Kidney glomerular epithelial cell (primary cell): ENCODE measurements at regions not wholly inside any gene's neighbourhood (a gene's known extent, or its start where the extent isn't known, plus 50 kb on each side); places are given as distances from the start of the nearest gene placed in this dataset.

Source experiments
- DNase-seq: peaks from one replicate; lab custom pipeline; 2025; lab: John Stamatoyannopoulos, UW

DNA sequence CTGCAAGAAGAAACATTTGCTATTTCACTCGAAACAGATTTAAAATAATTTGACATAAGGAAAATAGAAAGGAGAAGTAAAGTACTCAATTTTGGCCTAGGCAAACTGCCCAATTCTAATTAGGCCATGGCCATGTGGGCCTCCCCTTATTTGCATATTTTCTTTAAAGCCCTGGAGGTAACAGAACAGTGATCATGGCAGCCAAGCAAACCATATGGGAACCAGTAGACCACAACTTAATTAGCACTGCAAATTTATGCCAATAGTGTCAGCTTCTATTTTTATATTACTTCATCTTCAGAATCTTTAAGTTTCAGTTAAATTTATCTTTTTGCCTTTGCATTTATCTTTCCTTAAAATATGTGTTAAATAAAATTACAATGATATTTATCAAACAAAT is 63.3 kb upstream of the THSD7A start:
- DNase-seq, result no peak

DNA sequence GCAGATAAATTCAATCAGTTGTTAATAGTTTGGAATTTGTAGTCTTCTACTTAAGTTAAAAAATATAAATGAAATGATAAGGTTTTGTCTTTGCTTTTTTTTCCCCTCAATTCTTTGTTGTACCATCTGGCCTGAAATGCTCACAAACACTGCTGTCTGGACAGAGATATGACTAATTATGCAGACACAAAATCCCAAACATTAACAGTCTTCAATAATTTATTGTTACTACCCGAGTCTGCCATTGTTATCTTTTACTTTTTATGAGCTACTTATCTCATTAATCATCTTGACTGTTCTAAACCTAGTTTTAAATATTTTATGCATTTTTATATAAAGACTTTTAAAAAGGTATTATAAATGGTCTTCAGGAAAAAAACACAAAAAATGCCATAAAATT is 64.7 kb upstream of the THSD7A start:
- DNase-seq, result peak; percentile 5

DNA sequence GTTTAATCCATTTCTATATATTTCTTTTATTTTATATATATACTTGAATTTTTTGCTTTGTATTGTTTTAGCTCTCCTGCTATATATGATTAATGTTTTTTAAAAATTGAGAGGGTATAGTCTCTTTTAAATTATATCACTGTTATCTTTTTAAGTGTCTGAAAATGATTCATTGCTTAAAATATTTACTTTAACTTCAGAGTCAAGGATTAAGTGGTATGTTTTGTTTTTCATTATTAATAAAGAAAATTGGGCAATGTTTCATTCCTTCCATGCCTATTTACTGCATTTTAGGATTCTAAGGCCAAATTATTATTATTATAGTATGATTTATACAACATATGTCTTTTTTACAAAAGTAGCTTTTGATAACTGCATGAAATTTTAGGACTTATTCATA is 67.2 kb upstream of the THSD7A start:
- DNase-seq, result no peak

DNA sequence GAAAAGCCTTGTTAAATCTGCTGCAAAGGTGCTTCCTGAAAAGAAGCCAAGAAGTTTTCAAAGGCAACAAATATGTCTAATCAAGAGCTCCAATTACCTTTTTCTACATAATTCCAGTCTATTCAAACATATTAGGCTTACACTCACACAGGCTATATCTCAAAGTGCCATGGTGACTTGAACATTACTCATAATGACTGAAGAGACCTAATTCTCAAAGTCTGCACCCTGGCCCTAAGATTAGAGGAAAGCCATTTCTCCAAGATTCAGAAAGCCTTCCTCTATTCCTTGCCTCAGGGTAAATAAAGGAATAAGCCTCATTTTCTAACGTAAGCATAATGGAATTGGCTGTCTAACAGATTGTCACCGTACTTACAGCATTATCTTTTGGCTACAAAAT is 78.3 kb upstream of the THSD7A start:
- no peak for DNase-seq

DNA sequence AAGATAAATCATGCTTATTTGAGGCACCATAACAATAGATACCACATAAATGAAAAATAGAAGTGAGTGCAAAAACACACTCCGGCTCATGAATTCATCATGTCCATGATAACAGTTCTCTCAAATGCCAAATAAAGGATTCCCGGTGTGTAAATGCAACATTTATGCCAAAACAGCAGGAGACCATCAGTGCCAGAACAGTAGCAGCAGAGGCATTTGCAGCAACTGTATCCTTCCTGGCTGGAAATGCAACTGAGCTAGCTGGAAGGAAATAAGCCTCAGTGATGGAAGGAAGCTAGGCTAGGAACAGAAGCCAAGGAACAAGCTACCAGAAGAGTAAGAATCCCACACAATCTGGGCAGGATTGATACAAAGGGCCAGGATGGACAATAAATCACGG is 79.9 kb upstream of the THSD7A start:
- no peak for DNase-seq

DNA sequence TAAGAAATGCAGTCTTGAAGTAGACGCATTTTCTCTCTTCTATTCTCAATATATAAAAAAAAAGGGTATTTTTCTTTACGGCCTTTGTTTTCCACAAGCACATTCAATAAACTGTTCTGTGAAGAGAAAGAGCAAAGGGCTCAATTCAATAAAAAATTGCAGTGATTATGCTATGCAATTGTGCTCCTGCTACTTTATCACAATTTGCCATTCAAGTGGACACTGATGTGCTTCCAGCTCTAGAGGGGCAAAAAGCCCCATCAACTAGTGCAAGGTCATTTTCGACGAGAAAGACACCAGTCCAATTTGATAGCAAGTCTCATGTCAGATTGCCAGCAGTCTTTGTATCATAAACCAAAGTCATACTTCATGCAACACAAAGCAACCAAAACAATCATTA is 82.6 kb upstream of the THSD7A start:
- no peak for DNase-seq

DNA sequence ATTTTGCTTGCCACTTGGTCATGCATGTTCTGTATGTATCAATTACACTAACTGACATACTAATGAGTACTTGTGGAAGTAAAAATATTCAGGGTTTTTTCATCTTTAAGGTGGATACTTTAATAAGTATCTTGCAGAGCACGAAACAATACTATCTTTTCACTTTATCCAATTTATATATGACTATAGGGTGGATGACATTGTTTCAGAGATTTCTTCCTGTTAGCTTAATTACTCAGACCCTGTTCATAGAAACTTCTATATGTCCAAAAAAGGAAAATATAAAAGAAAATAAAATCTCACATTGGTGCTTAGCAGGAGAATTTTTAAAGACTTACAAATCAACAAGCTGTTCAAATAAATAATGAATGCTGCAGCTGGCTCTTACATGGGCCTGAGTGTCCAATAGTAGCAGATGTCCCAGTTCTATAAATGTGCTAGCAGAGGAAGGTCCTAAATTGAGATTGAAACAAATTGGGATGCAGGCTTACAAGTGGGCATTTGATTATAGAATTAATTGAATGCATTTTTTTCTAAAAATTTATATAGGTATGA is 91.5 kb upstream of the THSD7A start:
- DNase-seq, result no peak

DNA sequence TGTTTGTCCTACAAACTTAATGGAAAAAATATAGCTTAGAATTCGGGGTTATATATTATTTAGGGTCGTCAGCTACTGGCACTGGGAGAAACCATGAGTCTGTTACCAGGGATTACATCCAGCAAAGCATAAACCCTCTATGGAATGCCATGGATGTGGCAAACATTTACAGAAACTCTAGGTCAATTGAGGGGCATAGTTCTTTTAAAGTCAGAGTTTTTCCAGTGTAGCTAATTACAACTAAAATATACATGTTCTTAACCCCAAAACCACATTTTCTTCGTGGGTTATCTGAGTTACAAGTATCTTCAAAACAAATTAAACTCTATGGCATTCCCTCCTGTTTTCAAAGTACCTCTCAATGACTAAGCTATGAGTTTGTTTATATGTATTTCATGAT is 99.3 kb upstream of the THSD7A start:
- DNase-seq, result no peak

DNA sequence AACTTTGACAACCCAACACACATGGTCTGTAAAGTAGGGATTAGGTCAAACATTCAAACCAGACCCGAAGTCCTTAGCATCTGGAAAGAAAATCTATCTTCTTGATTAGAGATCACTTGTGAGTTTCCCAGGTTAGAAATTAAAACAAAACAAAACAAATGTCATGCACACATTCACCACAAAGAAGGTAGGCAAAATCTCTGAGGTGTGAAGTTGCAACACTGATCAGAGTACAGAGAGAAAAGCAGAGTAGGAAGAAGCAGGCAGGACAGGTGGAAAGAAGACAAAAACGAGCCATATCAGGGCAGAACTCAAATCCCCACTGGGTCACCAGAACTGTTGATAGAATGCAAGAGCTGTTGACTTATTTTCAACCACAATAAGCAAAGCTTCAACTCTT is 102.8 kb upstream of the THSD7A start:
- no peak for DNase-seq

DNA sequence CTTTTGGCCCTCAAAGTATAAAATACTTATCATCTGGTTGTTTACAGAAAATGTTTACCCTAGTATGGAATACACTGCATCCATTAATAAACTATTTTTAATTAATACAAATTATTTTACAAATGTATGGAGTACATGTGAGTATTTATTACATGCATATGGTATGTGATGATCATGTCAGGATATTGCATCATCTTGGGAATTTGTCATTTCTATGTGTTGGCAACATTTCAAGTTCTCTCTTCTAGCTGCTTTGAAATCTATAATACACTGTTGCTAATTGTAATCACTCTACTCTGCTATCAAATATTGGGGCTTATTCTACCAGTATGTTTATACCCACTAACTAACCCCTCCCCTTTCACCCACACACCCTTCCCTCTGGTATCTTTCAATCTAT is 103.9 kb upstream of the THSD7A start:
- DNase-seq, result no peak

DNA sequence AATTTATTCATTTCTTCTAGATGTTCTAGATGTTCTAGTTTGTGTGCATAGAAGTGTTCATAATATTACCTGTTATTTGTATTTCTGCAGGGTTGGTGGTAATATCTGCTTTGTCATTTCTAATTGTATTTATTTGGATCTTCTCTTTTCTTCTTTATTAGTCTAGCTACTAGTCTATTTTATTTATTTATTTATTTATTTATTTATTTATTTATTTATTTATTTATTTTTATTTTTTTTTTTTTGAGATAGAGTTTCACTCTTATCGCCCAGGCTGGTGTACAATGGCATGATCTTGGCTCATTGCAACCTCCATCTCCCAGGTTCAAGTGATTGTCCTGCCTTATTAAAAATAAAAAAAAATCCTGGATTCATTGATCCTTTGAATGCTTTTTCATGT is 114.8 kb upstream of the THSD7A start:
- DNase-seq, result no peak

DNA sequence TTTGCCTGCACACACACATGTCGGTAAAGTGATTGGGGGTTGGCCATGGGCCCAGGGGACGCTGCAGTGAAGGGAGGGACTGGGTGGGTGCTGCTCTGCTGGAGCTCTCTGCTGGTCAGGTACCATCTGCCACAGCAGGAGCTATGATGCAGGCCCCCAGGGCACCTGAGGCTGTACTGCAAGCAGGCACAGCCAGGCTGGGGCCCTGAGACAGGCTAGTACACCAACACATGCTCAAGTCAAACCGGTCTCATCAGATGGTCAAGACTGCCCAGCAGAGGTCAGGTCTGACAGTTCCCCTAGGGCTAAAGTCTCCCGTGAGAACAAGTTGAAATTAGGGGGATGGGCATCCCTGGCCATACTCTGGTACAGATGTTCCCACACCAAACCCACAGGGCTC is 118.3 kb upstream of the THSD7A start:
- DNase-seq, result no peak

DNA sequence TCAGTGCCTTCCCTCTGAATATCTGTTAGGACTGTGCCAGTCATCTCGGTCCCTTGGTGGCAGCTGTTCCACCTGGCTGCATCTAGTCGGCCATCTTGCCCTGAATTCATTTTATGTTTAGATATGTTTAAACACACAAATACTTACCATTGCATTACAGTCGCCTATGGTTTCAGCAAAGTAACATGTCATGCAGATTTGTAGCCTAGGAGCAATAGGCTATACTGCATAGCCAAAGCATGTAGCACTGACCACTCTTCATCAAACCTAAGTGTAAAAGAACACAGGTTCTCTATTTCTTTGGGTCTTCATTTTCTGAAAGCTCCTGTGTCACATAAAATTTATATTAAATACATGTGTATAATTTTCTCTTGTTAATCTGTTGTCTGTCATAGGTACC is 118.9 kb upstream of the THSD7A start:
- DNase-seq, result no peak

DNA sequence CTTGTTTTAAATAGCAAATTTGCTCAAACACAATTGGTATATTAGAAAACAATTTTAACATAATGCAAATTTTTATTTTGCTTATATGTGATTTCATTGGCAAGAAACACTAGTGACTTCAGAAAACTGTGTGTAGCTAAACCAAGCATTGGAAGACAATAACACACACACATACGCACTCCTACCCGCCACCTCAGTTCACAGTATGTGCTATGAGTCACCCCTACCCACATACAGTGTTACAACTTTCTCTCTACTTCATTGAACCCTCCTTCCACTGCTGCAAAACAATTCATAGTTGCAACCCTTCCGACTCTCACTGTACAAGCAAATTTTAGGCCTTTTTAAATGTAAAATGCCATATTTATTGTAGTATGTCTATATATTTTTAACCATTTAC is 119.9 kb upstream of the THSD7A start:
- no peak for DNase-seq

DNA sequence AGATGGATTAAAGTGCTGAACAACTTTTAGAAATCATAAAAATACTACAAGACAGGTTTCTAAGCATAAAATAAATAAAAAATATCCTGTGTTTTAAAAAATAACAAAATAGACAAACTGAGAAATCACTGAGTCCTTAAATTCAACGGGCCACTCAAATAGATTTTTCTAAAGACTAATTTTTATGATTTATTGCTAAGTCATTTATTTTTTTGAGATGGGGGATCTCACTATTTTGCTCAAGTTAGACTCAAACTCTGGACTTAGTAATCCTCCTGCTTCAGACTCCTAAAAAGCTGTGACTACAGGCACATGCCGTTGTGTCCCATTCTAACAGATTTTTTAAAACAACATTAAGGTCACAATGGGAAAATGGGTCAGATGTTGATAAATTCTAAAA is 121.0 kb upstream of the THSD7A start:
- no peak for DNase-seq

DNA sequence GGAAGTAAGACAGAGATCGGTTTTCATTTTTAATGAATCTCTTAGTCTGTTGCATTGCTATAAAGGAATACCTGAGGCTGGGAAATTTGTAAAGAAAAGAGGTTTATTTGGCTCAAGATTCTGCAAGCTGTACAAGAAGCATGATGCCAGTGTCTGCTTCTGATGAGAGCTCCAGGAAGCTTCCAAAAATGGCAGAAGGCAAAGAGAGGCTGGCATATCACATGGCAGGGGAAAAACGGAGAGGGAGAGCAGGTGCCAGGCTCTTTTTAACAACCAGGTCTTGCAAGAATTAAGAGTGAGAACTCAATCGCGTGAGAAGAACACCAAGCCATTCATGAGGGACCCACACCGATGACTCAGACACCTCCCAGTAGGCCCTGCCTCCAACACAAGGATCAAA is 125.0 kb upstream of the THSD7A start:
- no peak for DNase-seq

DNA sequence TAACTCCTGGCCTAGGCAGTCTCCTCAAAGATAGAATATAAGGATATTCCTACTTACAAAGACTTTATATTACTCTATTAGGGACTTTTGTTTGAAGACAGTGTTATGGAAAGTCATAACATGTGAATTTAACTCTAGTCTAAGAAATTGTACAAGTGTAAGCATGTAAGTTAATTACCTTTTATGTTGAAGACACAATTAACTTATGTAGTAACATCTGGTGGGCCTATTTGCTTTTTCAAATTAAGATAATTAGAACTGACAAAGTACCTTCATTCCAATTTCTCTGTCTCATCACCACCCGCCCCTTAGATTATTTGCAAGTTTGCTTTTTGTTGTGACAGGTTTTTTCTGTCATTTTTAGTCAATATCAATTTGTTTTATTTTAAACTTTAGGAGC is 126.0 kb upstream of the THSD7A start:
- DNase-seq, result no peak

DNA sequence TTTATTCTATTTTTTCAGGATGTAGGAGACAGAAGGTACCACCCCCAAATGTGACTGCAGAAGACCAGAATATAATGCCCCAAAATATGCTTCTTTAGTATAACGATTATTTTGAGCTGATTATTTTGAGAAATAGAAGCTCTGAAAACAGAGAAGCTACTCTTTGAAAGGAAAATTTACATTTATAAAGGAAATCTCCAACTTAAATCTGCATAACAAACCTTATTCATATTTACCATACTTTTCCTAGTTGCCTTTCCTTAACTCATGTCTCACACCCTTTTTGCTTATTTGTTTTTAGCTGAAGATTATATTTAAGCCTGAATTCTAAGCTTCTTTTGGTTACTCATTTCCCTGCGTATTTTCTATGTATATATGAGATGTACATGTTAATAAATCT is 127.1 kb upstream of the THSD7A start:
- no peak for DNase-seq

DNA sequence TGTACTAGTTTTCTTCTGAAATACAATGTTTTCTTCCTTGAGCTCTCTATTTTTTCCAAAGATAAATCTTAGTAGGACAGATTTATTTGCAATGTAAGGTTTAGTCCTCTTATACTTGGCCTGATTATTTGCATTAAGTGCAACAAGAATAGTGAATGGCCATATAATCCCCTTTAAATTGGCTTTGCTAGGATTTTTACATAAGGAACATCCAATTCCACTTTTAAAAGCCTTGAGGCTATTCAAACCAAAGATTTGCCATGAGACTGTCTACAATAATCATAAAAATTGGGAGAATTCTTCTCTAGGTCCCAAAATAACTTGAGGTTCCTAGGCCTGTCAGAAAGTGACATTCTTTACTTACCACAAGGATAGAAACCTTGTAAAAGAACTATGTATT is 128.6 kb upstream of the THSD7A start:
- DNase-seq, result no peak

DNA sequence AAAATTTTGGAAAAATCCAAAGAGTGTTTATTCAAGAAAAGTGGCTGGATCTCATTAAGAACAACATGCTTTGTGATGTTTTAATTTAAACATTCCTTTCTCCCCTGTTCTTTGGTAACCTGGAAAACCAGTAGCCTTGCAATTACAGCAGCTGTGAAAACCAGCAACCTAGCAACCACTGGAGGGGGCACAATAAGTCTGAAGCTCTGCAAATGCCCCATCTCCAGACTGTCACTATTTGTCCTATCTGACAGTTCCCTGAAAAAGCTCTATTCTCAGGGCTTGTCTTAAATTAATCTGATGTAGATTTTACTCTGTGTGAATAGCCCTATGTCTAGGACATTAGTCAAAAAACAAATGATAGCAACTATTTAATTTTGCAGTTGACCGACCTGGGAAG is 137.6 kb upstream of the THSD7A start:
- no peak for DNase-seq

DNA sequence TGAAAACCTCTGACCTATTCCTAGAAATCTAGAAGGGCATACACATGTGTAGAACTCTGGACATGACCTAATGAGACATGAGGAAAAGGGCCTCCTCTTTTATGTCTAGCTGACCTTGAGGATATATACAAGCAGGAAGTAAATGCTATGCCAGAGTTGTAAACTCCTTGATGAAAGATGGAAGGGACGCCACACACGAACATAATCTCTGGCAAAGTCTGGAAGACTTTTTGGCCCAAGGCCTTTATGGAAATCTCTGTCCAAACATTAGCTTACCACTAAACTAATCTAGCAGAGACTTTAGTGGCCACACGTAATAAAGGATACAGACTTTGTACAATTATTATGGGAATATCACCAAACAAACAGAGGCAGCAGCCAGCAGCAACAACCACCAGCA is 138.1 kb upstream of the THSD7A start:
- no peak for DNase-seq

DNA sequence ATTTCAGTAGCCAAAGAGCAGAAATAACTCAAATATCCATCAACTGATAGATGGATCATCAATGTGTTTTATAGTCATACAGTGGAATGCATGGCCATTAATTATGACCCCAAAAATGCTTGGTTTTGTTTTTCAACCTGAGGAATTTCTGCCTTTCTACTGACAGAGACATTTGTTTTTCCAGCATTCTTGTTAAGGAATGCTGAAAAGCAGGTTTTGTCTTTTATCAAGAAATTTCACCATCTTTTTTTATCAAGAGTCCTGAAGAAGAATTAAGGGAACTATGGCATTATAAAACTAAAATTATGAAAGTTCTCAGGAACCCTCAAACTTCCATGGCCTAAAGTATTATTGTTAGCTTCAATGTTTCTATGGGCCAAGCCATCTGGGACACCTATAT is 153.4 kb upstream of the THSD7A start:
- no peak for DNase-seq

DNA sequence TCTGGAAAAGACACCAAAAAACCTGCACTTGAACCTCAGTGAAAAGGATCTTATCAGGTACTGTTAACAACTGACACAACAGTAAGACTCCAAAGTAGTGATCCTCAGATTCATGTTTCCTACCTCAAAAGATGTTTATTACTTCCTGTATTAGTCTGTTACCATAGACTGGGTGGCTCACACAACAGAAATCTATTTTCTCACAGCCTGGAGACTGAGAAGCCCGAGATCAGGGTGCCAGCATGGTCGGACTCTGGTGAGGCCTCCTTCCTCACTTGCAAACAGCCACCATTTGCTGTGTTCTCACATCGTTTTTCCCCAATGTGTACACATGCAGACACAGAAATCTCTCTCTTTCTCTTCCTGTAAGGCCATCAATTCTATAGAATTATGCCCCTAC is 154.0 kb upstream of the THSD7A start:
- no peak for DNase-seq

DNA sequence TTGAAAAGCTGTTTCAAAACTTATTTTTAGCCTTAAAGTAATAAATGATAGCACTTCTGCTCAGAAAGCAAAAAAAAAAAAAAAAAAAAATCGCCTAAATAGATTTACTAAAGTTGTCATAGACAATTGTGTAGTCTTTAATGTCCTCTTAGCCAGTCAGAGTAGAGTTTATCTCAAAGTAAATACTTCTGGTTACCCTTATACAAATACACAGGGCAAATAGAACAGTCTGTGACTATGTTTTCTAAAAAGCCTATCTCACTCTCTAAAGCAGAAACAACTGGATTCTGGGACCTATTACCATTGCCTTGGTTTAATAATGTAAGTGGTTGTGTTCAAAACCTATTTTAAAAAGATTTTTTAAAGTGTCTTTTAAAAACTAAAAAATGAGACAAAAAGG is 156.2 kb upstream of the THSD7A start:
- no peak for DNase-seq

DNA sequence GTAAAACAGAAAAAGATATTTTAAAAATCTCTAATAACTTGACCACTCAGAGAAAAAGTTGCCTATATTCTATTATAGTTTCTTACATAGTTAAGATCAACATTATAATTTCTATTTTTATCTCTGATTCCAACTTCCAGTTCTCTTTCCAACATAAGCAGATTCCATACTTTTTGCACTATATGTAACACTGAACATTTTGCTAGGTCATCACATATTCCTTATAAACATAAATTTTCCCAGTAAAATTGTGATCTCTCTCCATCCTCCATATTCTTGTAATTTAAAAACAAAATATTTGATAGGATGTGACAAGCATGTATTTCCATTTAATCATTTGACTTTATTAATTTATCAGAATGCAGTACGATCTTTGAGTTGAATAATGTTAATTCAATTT is 170.4 kb upstream of the THSD7A start:
- no peak for DNase-seq
